Non-pigmented ciliary epithelial cell (primary cell): ENCODE measurements at regions not wholly inside any gene's neighbourhood (a gene's known extent, or its start where the extent isn't known, plus 50 kb on each side); places are given as distances from the start of the nearest gene placed in this dataset.
"Not testable (repeated sequence)": the region's sequence is repeated elsewhere in the genome, so short reads cannot be mapped to it uniquely, and the experiment has no call there.

ENCODE experiments used
- DNase-seq: peaks from one replicate; pipeline ENCODE4 v3.0.0-alpha.2; 2010; ENCODE audit warnings: low read depth

DNA sequence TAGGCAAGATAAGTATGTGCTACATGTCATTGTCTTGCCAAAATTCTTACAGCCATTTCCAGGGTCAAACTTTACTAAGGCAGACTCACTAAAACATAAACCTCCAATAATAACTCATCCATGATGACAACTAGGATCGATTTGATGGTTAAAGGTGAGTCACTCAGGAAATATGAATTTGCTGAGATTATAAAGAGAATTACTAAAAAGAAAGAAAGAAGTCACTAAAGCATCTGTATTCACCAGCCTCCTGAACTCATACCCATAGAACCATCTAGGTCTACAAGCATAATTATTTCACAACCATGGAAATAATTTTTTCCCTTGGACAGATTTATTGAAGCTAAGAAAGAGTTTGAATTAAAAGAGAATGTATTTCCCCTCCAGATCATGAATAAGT lies 258.6 kb downstream of the TLE1 start:
- DNase-seq = no peak

DNA sequence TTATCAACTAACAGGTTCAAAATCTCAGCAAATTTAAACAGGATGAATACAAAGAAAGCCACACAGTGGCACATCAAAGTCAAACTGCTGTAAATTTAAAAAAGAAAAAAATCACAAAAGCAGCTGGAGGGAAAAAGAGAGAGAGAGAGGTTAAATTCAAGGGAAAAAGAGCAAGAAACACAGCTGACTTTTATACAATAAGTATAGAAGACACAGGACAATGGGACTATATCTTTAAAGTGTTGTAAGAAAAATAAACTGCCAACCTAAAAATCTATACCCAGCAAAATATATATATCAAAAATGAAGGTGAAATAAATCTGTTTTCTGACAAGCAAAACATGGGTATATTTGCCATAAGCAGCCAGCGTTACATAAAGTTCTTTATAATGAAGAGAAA lies 261.5 kb downstream of the TLE1 start:
- no peak for DNase-seq

- no peak for DNase-seq
Observed at GRCh38 chr9:81424431-81424830, 264.9 kb downstream of the TLE1 start.

DNA sequence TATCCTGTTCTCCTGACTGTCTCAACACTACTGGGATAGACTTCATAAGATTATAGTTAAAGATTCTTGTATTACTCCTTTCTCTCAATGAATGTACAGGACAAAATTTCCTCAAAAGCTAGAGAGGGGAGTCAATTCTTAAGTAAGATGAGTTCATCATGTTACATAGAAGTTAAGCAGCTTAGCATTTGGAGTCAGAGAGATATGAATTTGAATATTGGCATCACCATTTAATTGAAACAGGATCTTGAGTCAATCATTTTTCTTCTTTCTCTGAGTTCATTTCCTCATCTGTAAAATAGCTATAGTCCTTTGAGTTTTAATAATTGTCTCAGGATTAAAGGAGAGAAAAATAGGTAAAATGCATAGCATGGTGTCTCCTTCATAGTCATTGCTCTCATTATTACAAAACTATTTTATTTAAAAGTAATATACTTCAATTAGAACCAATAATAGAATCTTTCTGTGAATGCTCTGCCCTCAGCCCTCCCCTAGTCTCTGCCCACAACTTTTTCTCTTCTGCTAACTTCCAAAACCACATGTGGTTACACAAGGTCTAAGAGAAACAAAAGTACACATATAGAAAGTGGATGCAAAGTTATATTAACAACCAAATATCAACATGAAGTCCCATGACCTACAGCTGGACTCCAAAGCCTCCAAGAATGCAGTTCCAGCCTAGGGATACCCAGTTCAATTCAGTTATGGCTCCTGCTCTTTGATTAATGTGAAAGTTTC lies 265.6 kb downstream of the TLE1 start:
- no peak for DNase-seq

- DNase-seq = not testable (repeated sequence)
Observed at GRCh38 chr9:81421090-81421489, 268.3 kb downstream of the TLE1 start.

DNA sequence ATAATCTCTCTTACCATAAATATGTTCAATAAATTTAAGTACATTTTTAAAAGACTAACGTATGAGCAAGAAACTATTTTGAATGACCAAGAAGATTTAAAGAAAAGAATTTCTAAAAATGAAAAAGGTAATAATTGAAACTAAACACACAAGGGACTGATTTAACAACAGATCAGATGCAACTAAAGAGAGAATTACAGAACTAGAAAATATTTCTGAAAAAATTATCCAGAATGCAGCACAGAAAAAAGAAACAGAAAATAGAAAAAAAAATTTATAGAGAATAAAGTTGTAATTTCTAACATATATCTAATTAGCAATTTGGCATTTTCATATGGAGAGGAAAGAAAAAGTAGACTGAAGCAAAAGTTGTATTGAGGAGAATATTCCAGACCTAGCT lies 269.3 kb downstream of the TLE1 start:
- DNase-seq = no peak

DNA sequence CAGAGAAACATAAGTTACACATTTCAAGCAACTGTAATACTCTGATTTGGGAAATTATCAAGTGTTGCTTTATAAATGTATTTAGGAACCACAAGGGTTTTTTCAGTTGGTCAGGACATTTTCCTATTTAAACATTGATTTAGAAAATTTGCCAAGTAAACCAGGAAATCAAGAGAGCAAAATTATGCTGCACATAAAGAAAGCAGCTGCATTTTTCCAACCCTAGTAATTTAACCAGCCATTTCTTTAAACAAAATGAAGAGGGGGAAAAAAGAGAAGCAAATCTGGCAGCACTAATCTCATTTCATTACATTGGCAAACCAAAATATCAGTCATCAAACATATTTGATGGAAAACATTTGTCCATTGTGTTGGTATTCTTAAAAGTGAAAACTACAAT lies 271.4 kb downstream of the TLE1 start:
- no peak for DNase-seq

DNA sequence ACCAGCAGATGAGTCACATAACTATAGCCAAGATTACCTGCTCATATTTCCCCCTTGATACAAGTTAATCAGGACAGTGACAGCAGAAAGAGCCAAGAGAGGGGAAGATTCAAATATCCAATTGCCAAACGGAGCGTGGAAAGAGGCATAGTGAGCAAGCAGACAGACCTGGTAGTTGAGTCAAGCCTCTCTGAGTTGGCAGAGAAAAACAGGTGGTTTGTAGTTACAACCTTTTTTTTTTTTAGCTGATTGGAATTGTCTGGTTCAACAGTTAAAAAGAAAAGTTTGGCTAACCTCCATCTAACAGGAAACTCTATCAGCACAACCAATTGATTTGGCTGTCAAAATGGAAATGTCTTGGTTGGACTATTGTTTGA lies 272.1 kb downstream of the TLE1 start:
- DNase-seq = no peak

- DNase-seq = no peak
Observed at GRCh38 chr9:81416476-81417298, 272.7 kb downstream of the TLE1 start.

- no peak for DNase-seq
Observed at GRCh38 chr9:81414836-81415235, 274.5 kb downstream of the TLE1 start.

- DNase-seq = no peak
Observed at GRCh38 chr9:81411961-81412360, 277.4 kb downstream of the TLE1 start.

GRCh38 chr9:81410201-81410600 lies 279.1 kb downstream of the TLE1 start:
- peak; percentile 71 for DNase-seq

DNA sequence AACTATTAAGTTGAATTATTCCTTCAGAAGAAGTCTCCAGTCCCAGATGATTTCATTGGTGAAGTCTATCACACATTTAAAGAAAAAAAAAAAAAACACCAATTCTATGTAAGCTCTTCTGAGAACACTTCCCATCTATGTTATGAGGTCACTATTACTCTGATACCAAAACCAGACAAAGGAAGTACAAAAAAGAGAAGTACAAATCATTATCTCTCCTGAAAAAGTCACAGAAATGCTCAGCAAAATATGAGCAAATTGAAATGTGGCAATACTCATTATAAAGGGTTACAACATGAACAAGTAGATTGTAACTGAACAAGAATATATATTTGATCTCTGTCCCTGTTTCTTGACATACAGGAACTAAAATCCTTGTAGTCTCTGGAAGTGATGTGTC lies 280.4 kb downstream of the TLE1 start:
- no peak for DNase-seq

GRCh38 chr9:81404931-81405598 lies 284.3 kb downstream of the TLE1 start:
- no peak for DNase-seq

- no peak for DNase-seq
Observed at GRCh38 chr9:81397481-81398381, 291.6 kb downstream of the TLE1 start.

DNA sequence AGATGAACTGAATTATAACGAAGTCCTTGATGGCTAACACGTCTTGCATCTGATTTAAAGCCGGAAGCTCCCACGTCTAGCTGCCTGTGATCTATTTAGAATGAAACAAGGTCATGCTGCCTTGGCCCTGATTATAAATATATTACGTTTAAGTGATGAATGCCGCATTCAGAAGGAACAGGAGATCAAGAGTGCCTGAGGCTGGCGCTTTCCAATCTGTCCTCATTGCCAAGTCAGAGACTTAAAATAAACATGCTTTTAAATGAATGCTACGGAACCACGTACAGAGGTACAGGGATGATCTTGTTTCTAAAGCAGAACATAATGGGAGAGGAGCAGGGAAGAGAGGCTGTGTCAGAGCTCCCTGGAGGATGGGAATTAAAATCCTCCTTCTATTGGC lies 292.8 kb downstream of the TLE1 start:
- no peak for DNase-seq

DNA sequence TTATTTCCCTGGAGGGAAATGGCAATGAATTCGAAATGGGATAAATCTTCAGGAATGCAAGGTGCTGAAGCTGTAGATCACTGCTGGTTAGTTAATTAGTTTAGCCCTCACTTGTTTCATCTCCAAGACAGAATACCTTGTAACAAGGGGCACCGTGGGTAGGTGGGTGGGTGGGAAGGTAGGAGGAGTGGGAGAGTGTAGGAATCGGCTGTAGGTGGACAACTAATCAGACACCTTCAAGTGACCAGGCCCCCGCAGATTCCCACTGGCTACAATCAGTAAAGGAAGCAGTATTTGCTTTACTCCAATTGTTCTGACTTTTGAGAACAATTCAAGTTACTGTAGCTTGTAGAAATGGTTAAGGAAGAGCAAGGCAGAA lies 293.7 kb downstream of the TLE1 start:
- DNase-seq = no peak

DNA sequence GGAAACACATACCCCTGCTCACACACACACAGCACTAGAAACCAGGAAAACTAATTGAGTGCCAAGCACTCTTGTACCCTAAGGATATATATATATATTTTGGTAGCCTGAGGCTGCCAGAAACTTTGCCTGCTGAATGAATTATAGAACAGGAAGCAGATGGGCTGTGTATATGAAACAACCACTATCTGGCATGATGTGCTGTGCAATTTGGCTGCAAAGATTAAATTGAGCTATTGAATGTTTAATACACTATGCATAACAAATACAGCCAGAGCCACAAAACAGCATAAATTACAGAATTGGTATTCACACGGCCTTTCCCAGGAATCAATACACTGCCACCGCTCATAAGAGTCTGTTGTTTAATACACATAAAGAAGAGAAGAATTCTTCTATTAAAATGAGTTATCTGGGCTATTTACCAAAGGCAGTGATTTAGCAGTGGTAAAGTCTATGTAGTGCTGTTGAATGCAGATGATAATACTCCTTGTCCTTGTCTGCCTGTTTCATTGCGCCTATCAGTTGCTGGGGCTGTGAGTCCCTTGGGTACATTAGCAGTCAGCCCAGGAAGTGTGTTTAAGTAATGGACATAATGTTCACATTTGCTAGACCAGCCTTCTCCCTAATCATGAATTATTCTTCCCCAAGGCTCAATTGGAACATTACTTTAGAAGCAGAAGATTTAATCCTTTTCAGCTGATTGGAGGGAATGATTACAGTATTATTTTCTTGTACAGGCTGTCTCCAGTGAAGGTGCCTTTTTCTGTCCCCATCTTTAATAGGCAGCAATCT lies 294.3 kb downstream of the TLE1 start:
- DNase-seq = no peak

GRCh38 chr9:81393985-81394811 lies 295.1 kb downstream of the TLE1 start:
- no peak for DNase-seq

DNA sequence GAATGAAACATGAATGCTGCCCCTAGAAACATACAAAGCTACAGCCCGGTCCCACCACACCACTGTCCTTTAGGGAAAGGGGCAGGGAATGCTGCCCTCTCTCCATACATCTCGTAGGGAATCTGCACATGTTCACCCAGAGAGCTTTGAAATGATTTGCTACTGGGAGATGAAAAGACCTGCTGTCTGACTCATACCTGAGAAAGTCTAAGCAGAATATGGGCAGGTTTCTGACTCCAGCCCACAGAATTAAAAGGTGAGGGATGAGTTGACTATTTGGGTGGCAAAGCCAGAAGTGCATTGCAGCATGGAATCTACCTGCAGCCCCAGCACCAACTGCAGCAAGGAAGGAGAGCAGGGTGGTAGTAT lies 297.9 kb downstream of the TLE1 start:
- DNase-seq = no peak
